Ishikawa (cell line): ENCODE measurements at regions not wholly inside any gene's neighbourhood (a gene's known extent, or its start where the extent isn't known, plus 50 kb on each side); places are given as distances from the start of the nearest gene placed in this dataset.

Experiments used
- CEBPB ChIP-seq: IDR thresholded peaks from 2 replicates; pipeline ENCODE4 v1.6.1; 2012
- EGR1 ChIP-seq: IDR thresholded peaks from 2 replicates; pipeline ENCODE4 v1.6.1; 2012
- FOXM1 ChIP-seq: IDR thresholded peaks from 2 replicates; pipeline ENCODE4 v1.6.1; 2012; ENCODE audit warnings: low read depth, borderline replicate concordance
- MAX ChIP-seq: IDR thresholded peaks from 2 replicates; pipeline ENCODE4 v1.6.1; 2012
- NFIC ChIP-seq: IDR thresholded peaks from 2 replicates; pipeline ENCODE4 v1.6.1; 2012
- RAD21 ChIP-seq: IDR thresholded peaks from 2 replicates; pipeline ENCODE4 v1.6.1; 2012; ENCODE audit warnings: low read depth
- TCF12 ChIP-seq: IDR thresholded peaks from 2 replicates; pipeline ENCODE4 v1.6.1; 2012; ENCODE audit warnings: low read depth

GRCh38 chr5:17828681-17829080 is 194.4 kb downstream of the TAF11L14 start:
- TF ChIP-seq EGR1 (no peak), TCF12 (no peak), NFIC (no peak), FOXM1 (no peak), CEBPB (no peak), RAD21 (no peak), MAX (no peak)
